Right kidney (tissue), 1 donor: ENCODE measurements at regions not wholly inside any gene's neighbourhood (a gene's known extent, or its start where the extent isn't known, plus 50 kb on each side); places are given as distances from the start of the nearest gene placed in this dataset.
A peak's percentile ranks its signal among the peaks of the same experiment; 100 is the strongest.

Experiments used
- DNase-seq: peaks from one replicate; pipeline ENCODE4 v3.0.0-alpha.2; 2016

GRCh38 chr21:36555199-36555800, 75.4 kb upstream of the CLDN14 start:
- no peak for DNase-seq

GRCh38 chr21:36557316-36557715, 77.4 kb upstream of the CLDN14 start:
- DNase-seq = no peak

GRCh38 chr21:36560933-36561575, 81.1 kb upstream of the CLDN14 start:
- no peak for DNase-seq

- DNase-seq = no peak
These were observed 83.5 kb upstream of the CLDN14 start for GRCh38 chr21:36563341-36563926.

- no peak for DNase-seq
These were observed 84.7 kb upstream of the CLDN14 start for GRCh38 chr21:36564647-36565046.

- DNase-seq = no peak
These were observed 85.6 kb upstream of the CLDN14 start for GRCh38 chr21:36565540-36565939.

- no peak for DNase-seq
These were observed 86.7 kb upstream of the CLDN14 start for GRCh38 chr21:36566644-36567043.

- no peak for DNase-seq
These were observed 87.4 kb upstream of the CLDN14 start for GRCh38 chr21:36567216-36567885.

- DNase-seq = no peak
These were observed 89.6 kb upstream of the CLDN14 start for GRCh38 chr21:36569511-36569910.

- no peak for DNase-seq
These were observed 91.6 kb upstream of the CLDN14 start for GRCh38 chr21:36571556-36571955.

GRCh38 chr21:36572039-36572438, 92.1 kb upstream of the CLDN14 start:
- no peak for DNase-seq

GRCh38 chr21:36575306-36575705, 95.4 kb upstream of the CLDN14 start:
- DNase-seq = no peak

- no peak for DNase-seq
These were observed 96.5 kb upstream of the CLDN14 start for GRCh38 chr21:36576441-36576840.

- DNase-seq = no peak
These were observed 100.0 kb upstream of the CLDN14 start for GRCh38 chr21:36579898-36580297.

GRCh38 chr21:36582271-36582670, 102.3 kb upstream of the CLDN14 start:
- no peak for DNase-seq

GRCh38 chr21:36583591-36583990, 103.7 kb upstream of the CLDN14 start:
- no peak for DNase-seq

GRCh38 chr21:36584980-36585940, 105.3 kb upstream of the CLDN14 start:
- DNase-seq = no peak

GRCh38 chr21:36587388-36587787, 107.5 kb upstream of the CLDN14 start:
- no peak for DNase-seq

- peak; percentile 37 for DNase-seq
These were observed 109.5 kb upstream of the SIM2 start for GRCh38 chr21:36589352-36589971.

GRCh38 chr21:36591326-36591970, 107.5 kb upstream of the SIM2 start:
- no peak for DNase-seq

- DNase-seq = no peak
These were observed 102.7 kb upstream of the SIM2 start for GRCh38 chr21:36596174-36596573.
